HG03025 (cell line): ENCODE measurements at regions not wholly inside any gene's neighbourhood (a gene's known extent, or its start where the extent isn't known, plus 50 kb on each side); places are given as distances from the start of the nearest gene placed in this dataset.

ENCODE experiments used
- ATAC-seq: cut with Tn5 transposase; IDR thresholded peaks from one replicate; pipeline ENCODE4 v1.9.1; 2021; ENCODE audit warnings: mild to moderate bottlenecking, moderate library complexity; ENCODE audit not compliant: unreplicated experiment, low FRiP score

- no peak for ATAC-seq
Measured at GRCh38 chr1:87652176-87652575, 323.5 kb downstream of the LMO4 start.

- no peak for ATAC-seq
Measured at GRCh38 chr1:87665151-87665550, 336.5 kb downstream of the LMO4 start.

- no peak for ATAC-seq
Measured at GRCh38 chr1:87666681-87667080, 338.0 kb downstream of the LMO4 start.

- ATAC-seq = no peak
Measured at GRCh38 chr1:87669674-87670073, 341.0 kb downstream of the LMO4 start.

- ATAC-seq = no peak
Measured at GRCh38 chr1:87673309-87673708, 344.6 kb downstream of the LMO4 start.

GRCh38 chr1:87673748-87674147 lies 345.1 kb downstream of the LMO4 start:
- no peak for ATAC-seq

GRCh38 chr1:87674791-87675190 lies 346.1 kb downstream of the LMO4 start:
- ATAC-seq = no peak

GRCh38 chr1:87678266-87678665 lies 349.6 kb downstream of the LMO4 start:
- no peak for ATAC-seq

GRCh38 chr1:87682565-87682964 lies 353.9 kb downstream of the LMO4 start:
- ATAC-seq = no peak

- ATAC-seq = no peak
Measured at GRCh38 chr1:87683196-87683956, 354.7 kb downstream of the LMO4 start.

- no peak for ATAC-seq
Measured at GRCh38 chr1:87684194-87684593, 355.5 kb downstream of the LMO4 start.

- ATAC-seq = no peak
Measured at GRCh38 chr1:87684713-87685205, 356.1 kb downstream of the LMO4 start.

- no peak for ATAC-seq
Measured at GRCh38 chr1:87685311-87686135, 356.8 kb downstream of the LMO4 start.

GRCh38 chr1:87686136-87686495 lies 357.4 kb downstream of the LMO4 start:
- no peak for ATAC-seq

GRCh38 chr1:87686671-87687070 lies 358.0 kb downstream of the LMO4 start:
- ATAC-seq = no peak

- ATAC-seq = no peak
Measured at GRCh38 chr1:87688136-87688535, 359.5 kb downstream of the LMO4 start.

- ATAC-seq = no peak
Measured at GRCh38 chr1:87689487-87689886, 360.8 kb downstream of the LMO4 start.

GRCh38 chr1:87696483-87696882 lies 367.8 kb downstream of the LMO4 start:
- ATAC-seq = no peak

GRCh38 chr1:87702455-87702854 lies 373.8 kb downstream of the LMO4 start:
- no peak for ATAC-seq

- no peak for ATAC-seq
Measured at GRCh38 chr1:87705233-87705632, 376.6 kb downstream of the LMO4 start.

GRCh38 chr1:87706203-87706602 lies 377.5 kb downstream of the LMO4 start:
- ATAC-seq = no peak

GRCh38 chr1:87706779-87707228 lies 378.1 kb downstream of the LMO4 start:
- ATAC-seq = no peak
